ENCODE measurements at regions not wholly inside any gene's neighbourhood (a gene's known extent, or its start where the extent isn't known, plus 50 kb on each side); places are given as distances from the start of the nearest gene placed in this dataset.

GRCh38 chr4:35739308-35739707 is 505.0 kb downstream of the ARAP2 start:
- ATAC-seq, result no peak
- no peak for TF ChIP-seq ESRRG (CRISPR knock-in tag; IDR thresholded peaks at IDR 0.05)
- no peak for TF ChIP-seq ZC3H10 (CRISPR knock-in tag; IDR thresholded peaks at IDR 0.05)
- no peak for TF ChIP-seq BACH2 (CRISPR knock-in tag; IDR thresholded peaks at IDR 0.05; ENCODE audit: borderline replicate concordance)
- TF ChIP-seq TCF4 (CRISPR knock-in tag; IDR thresholded peaks at IDR 0.05; ENCODE audit: borderline replicate concordance), result no peak
- TF ChIP-seq GLIS3 (CRISPR knock-in tag; IDR thresholded peaks at IDR 0.05), result no peak
- no peak for TF ChIP-seq RARB (CRISPR knock-in tag; IDR thresholded peaks at IDR 0.05)
- TF ChIP-seq ZFP3 (CRISPR knock-in tag; IDR thresholded peaks at IDR 0.05), result no peak
- TF ChIP-seq ARNTL (CRISPR knock-in tag; IDR thresholded peaks at IDR 0.05; ENCODE audit: borderline replicate concordance, low read depth), result no peak
- TF ChIP-seq ZNF70 (CRISPR knock-in tag; IDR thresholded peaks at IDR 0.05), result no peak
- no peak for TF ChIP-seq SNAI2 (CRISPR knock-in tag; IDR thresholded peaks at IDR 0.05)
- TF ChIP-seq ZNF565 (CRISPR knock-in tag; conservative IDR thresholded peaks at IDR 0.05; ENCODE audit: low read depth), result no peak
- TF ChIP-seq PATZ1 (CRISPR knock-in tag; IDR thresholded peaks at IDR 0.05; ENCODE audit: borderline replicate concordance), result no peak
- TF ChIP-seq ZNF8 (CRISPR knock-in tag; IDR thresholded peaks at IDR 0.05), result no peak
- TF ChIP-seq OSR1 (CRISPR knock-in tag; IDR thresholded peaks at IDR 0.05), result no peak
- TF ChIP-seq TSHZ2 (CRISPR knock-in tag; IDR thresholded peaks at IDR 0.05), result no peak
- TF ChIP-seq CSDC2 (CRISPR knock-in tag; IDR thresholded peaks at IDR 0.05), result no peak
- TF ChIP-seq PPARA (CRISPR knock-in tag; IDR thresholded peaks at IDR 0.05; ENCODE audit: borderline replicate concordance), result no peak
- no peak for TF ChIP-seq POU6F1 (CRISPR knock-in tag; IDR thresholded peaks at IDR 0.05; ENCODE audit: borderline replicate concordance, low read depth)

- TF ChIP-seq BACH2 (CRISPR knock-in tag; IDR thresholded peaks at IDR 0.05; ENCODE audit: borderline replicate concordance), result no peak
- no peak for TF ChIP-seq ZFP3 (CRISPR knock-in tag; IDR thresholded peaks at IDR 0.05)
- no peak for TF ChIP-seq TOX (CRISPR knock-in tag; IDR thresholded peaks at IDR 0.05; ENCODE audit: borderline replicate concordance)
- TF ChIP-seq CREB5 (CRISPR knock-in tag; IDR thresholded peaks at IDR 0.05; ENCODE audit: low read depth), result no peak
- no peak for TF ChIP-seq ZNF565 (CRISPR knock-in tag; conservative IDR thresholded peaks at IDR 0.05; ENCODE audit: low read depth)
- TF ChIP-seq POU6F1 (CRISPR knock-in tag; IDR thresholded peaks at IDR 0.05; ENCODE audit: borderline replicate concordance, low read depth), result no peak
- no peak for TF ChIP-seq TCF4 (CRISPR knock-in tag; IDR thresholded peaks at IDR 0.05; ENCODE audit: borderline replicate concordance)
- TF ChIP-seq ZFP30 (CRISPR knock-in tag; IDR thresholded peaks at IDR 0.05), result no peak
- TF ChIP-seq ZNF8 (CRISPR knock-in tag; IDR thresholded peaks at IDR 0.05), result no peak
- TF ChIP-seq PATZ1 (CRISPR knock-in tag; IDR thresholded peaks at IDR 0.05; ENCODE audit: borderline replicate concordance), result no peak
- no peak for TF ChIP-seq ESRRG (CRISPR knock-in tag; IDR thresholded peaks at IDR 0.05)
- no peak for TF ChIP-seq ZC3H10 (CRISPR knock-in tag; IDR thresholded peaks at IDR 0.05)
- TF ChIP-seq CSDC2 (CRISPR knock-in tag; IDR thresholded peaks at IDR 0.05), result no peak
- TF ChIP-seq ISL1 (CRISPR knock-in tag; IDR thresholded peaks at IDR 0.05), result no peak
- TF ChIP-seq SNAI2 (CRISPR knock-in tag; IDR thresholded peaks at IDR 0.05), result no peak
- TF ChIP-seq OSR1 (CRISPR knock-in tag; IDR thresholded peaks at IDR 0.05), result no peak
- ATAC-seq, result no peak
Observed at GRCh38 chr4:35754047-35754446, 490.3 kb downstream of the ARAP2 start.

All from SK-N-SH treated with all-trans-retinoic acid at 6 μM for 48 hours (cell line).